OCI-LY7 (cell line): ENCODE measurements at regions not wholly inside any gene's neighbourhood (a gene's known extent, or its start where the extent isn't known, plus 50 kb on each side); places are given as distances from the start of the nearest gene placed in this dataset.
A peak's percentile ranks its signal among the peaks of the same experiment; 100 is the strongest.

ENCODE experiments used
- BruUV-seq: library from RNA; stranded (reverse); fragments of 400-500 nt; replicated peaks from 2 replicates; lab custom pipeline; 2021; lab: Mats Ljungman, UMichigan
- CTCF ChIA-PET: fragments of 300-600 bp; sonication (Branson Sonifier 250); formaldehyde crosslinking; loops from one replicate; lab custom pipeline; 2022; ENCODE audit warnings: antibody characterized with exemption; ENCODE audit not compliant: unreplicated experiment; lab: Charles Lee
- POLR2A ChIA-PET: fragments of 300-600 bp; sonication (Branson Sonifier 250); formaldehyde crosslinking; loops from one replicate; lab custom pipeline; 2022; ENCODE audit warnings: antibody characterized with exemption; lab: Charles Lee
- DNase-seq: peaks from one replicate; pipeline ENCODE4 v3.0.0-alpha.2; 2015; ENCODE audit warnings: low spot score
- H2AFZ ChIP-seq: fragments of 200-600 bp; sonication (generic), shearing (Covaris generic); 2 replicates; pipeline ENCODE4 v1.6.1; 2014; ENCODE audit warnings: mild to moderate bottlenecking, antibody characterized with exemption, low read length, moderate library complexity
- H3K27ac ChIP-seq: fragments of 200-600 bp; sonication (generic); 2 replicates; pipeline ENCODE4 v1.5.1; 2014; ENCODE audit warnings: mixed run types, low read depth, mild to moderate bottlenecking, moderate library complexity, low read length, inconsistent platforms; ENCODE audit not compliant: poor library complexity, severe bottlenecking
- H3K36me3 ChIP-seq: fragments of 200-600 bp; sonication (generic); 2 replicates; pipeline ENCODE4 v1.6.1; 2014; ENCODE audit warnings: mild to moderate bottlenecking, antibody characterized with exemption, low read length, moderate library complexity, mixed read lengths; ENCODE audit not compliant: insufficient read depth
- H3K4me1 ChIP-seq: fragments of 200-600 bp; sonication (generic); 2 replicates; pipeline ENCODE4 v1.5.1; 2014; ENCODE audit warnings: mild to moderate bottlenecking, low read length; ENCODE audit not compliant: insufficient read depth, poor library complexity, severe bottlenecking
- H3K4me2 ChIP-seq: fragments of 200-600 bp; sonication (generic); 2 replicates; pipeline ENCODE4 v1.6.1; 2014; ENCODE audit warnings: mild to moderate bottlenecking, low read length
- H3K4me3 ChIP-seq: fragments of 200-600 bp; sonication (generic); 2 replicates; pipeline ENCODE4 v1.5.1; 2014; ENCODE audit warnings: mild to moderate bottlenecking, low read depth, low read length; ENCODE audit not compliant: poor library complexity, severe bottlenecking
- H3K79me2 ChIP-seq: fragments of 200-600 bp; sonication (generic); 2 replicates; pipeline ENCODE4 v1.6.1; 2016; ENCODE audit warnings: low read depth, mild to moderate bottlenecking, low read length, moderate library complexity, mixed read lengths; ENCODE audit not compliant: insufficient read depth
- H3K9me2 ChIP-seq: fragments of 200-600 bp; sonication (generic); 2 replicates; pipeline ENCODE4 v1.6.1; 2016; ENCODE audit warnings: mild to moderate bottlenecking, low read length, mixed read lengths; ENCODE audit not compliant: insufficient read depth
- H3K9me3 ChIP-seq: fragments of 200-600 bp; sonication (generic); 2 replicates; pipeline ENCODE4 v1.6.1; 2014; ENCODE audit warnings: mild to moderate bottlenecking, mixed run types, low read length, mixed read lengths
- H4K20me1 ChIP-seq: fragments of 200-600 bp; sonication (generic); 2 replicates; pipeline ENCODE4 v1.6.1; 2014; ENCODE audit warnings: mild to moderate bottlenecking, antibody characterized with exemption, low read length, moderate library complexity, mixed read lengths; ENCODE audit not compliant: insufficient read depth
- EZH2phosphoT487 ChIP-seq: fragments of 200-600 bp; sonication (generic); IDR thresholded peaks from 2 replicates; pipeline ENCODE4 v1.6.1; 2018; ENCODE audit warnings: low read depth, borderline replicate concordance, mild to moderate bottlenecking, mixed run types, antibody characterized with exemption, low read length, moderate library complexity, mixed read lengths
- intact Hi-C: fragments of 100-400 bp; cut with micrococcal nuclease; formaldehyde crosslinking; loops from one replicate; pipeline ENCODE4 v1.10.0; 2022; ENCODE audit not compliant: unreplicated experiment
- TF ChIP-seq, protein P1 (sequence below): fragments of 200-600 bp; sonication (generic); conservative IDR thresholded peaks from 2 replicates; pipeline ENCODE4 v1.5.1; 2014; ENCODE audit warnings: mild to moderate bottlenecking, antibody characterized with exemption, low read length, moderate library complexity, mixed read lengths

DNA sequence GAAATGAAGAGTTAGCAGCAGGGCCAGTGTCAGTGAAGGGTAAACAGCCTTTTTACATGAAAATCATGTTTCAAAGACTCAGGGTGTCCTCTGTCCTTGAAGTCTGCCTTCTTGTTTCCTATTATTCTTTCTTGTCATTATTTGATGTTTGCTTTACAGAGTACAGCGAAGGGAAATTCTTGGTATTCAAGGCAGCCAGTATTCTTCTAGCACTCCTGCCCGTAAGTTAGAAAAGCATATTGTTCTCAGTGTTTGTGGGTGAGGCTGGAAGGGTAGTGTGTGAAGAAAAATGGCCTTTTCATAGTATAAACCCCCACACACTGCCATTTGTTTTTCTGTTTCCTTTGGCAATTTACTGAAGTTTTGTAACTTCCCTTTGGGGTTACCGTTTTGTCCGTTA is 217.3 kb upstream of the NAV3 start:
- Histone ChIP-seq H3K79me2 (no peaks in the 10 kb centered on the region), H3K4me1 (no peaks in the 10 kb centered on the region), H4K20me1 (no peaks in the 10 kb centered on the region), H3K36me3 (no peaks in the 10 kb centered on the region), H3K4me3 (no peak overlapping the region), H3K9me2 (no peaks in the 10 kb centered on the region), H3K27ac (no peak overlapping the region), H3K9me3 (no peaks in the 10 kb centered on the region), H2AFZ (0 out of 2 replicates have a peak overlapping the region, but pooled peaks have one; percentile 7), H3K4me2 (no peak overlapping the region)
- POLR2A ChIA-PET: no interaction called here
- TF ChIP-seq, protein P1, sequence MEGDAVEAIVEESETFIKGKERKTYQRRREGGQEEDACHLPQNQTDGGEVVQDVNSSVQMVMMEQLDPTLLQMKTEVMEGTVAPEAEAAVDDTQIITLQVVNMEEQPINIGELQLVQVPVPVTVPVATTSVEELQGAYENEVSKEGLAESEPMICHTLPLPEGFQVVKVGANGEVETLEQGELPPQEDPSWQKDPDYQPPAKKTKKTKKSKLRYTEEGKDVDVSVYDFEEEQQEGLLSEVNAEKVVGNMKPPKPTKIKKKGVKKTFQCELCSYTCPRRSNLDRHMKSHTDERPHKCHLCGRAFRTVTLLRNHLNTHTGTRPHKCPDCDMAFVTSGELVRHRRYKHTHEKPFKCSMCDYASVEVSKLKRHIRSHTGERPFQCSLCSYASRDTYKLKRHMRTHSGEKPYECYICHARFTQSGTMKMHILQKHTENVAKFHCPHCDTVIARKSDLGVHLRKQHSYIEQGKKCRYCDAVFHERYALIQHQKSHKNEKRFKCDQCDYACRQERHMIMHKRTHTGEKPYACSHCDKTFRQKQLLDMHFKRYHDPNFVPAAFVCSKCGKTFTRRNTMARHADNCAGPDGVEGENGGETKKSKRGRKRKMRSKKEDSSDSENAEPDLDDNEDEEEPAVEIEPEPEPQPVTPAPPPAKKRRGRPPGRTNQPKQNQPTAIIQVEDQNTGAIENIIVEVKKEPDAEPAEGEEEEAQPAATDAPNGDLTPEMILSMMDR: no peak
- no peak for TF ChIP-seq EZH2phosphoT487
- intact Hi-C loops: no loop called here
- CTCF ChIA-PET: no interaction called here
- no TSS peak for BruUV-seq
- no peak for DNase-seq

DNA sequence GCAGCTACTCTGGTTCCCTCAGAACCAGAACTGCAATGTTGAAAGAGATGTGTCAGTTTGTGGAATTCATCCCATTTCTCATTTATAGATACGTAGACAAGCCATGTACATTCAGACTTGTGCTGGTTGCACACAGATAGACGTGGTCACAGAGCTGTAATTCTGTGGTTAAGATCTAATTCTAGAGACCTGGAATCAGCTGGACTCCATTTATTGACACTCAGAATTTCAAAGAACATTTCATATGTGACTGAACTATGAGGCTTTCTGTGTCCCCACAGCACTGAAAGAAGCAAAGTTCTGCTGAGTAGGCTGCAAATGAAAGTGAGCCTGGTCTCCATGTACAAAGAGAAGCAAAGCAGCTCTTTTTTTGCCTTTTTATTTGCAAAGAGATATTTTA is 220.2 kb upstream of the NAV3 start:
- POLR2A ChIA-PET: interaction anchor here (1.4 kb wide), 1 partner anchor 11 kb away, joined by 3 read pairs; no protein-coding TSS in a partner anchor
- no peak overlapping the region for H2AFZ ChIP-seq

DNA sequence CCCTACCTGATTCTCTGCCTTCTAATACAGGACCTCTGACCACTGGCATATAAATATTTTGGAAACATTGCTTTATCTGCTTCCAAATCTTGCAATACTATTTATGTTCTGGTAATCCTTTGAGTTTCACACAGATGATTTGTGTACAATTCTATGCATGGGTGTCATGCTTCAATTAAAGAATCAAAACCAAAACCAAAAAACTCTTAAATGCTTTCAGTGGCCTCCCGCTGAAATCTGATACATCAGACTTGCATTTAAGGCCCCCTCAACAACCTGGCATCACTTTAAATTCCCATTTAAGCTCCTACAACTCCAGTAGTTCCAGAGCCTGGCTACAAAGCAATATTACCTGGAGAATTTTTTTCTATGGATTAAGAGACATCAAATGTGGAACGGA is 221.7 kb upstream of the NAV3 start:
- H3K4me1 ChIP-seq: no peaks in the 10 kb centered on the region
- no TSS peak for BruUV-seq
- DNase-seq: no peak
- no peak overlapping the region for H3K27ac ChIP-seq
- intact Hi-C loops: no loop called here
- H3K9me2 ChIP-seq: no peaks in the 10 kb centered on the region
- no peaks in the 10 kb centered on the region for H3K79me2 ChIP-seq
- H3K4me2 ChIP-seq: no peak overlapping the region
- no peak for TF ChIP-seq EZH2phosphoT487
- TF ChIP-seq, protein P1: no peak
- H4K20me1 ChIP-seq: no peaks in the 10 kb centered on the region
- POLR2A ChIA-PET: interaction anchor here (0.6 to 1.0 kb wide), 2 partner anchors 8 to 1307 kb away, joined by 3 read pairs; no protein-coding TSS in a partner anchor
- no peak overlapping the region for H2AFZ ChIP-seq
- H3K4me3 ChIP-seq: no peak overlapping the region
- no peaks in the 10 kb centered on the region for H3K36me3 ChIP-seq
- CTCF ChIA-PET: no interaction called here
- no peaks in the 10 kb centered on the region for H3K9me3 ChIP-seq

More for the DNA sequence above, 220.2 kb upstream of the NAV3 start:
- no peak overlapping the region for H3K4me3 ChIP-seq
- BruUV-seq: no TSS peak
- no peaks in the 10 kb centered on the region for H3K36me3 ChIP-seq
- H3K9me3 ChIP-seq: no peaks in the 10 kb centered on the region
- intact Hi-C loops: no loop called here
- H3K4me2 ChIP-seq: no peak overlapping the region
- H3K9me2 ChIP-seq: no peaks in the 10 kb centered on the region
- no peak for DNase-seq
- H4K20me1 ChIP-seq: no peaks in the 10 kb centered on the region
- no peaks in the 10 kb centered on the region for H3K79me2 ChIP-seq
- no peaks in the 10 kb centered on the region for H3K4me1 ChIP-seq
- H3K27ac ChIP-seq: no peak overlapping the region
- CTCF ChIA-PET: no interaction called here
- no peak for TF ChIP-seq EZH2phosphoT487
- TF ChIP-seq, protein P1: no peak
